ENCODE measurements at regions not wholly inside any gene's neighbourhood (a gene's known extent, or its start where the extent isn't known, plus 50 kb on each side); places are given as distances from the start of the nearest gene placed in this dataset.
A peak's percentile ranks its signal among the peaks of the same experiment; 100 is the strongest.

DNA sequence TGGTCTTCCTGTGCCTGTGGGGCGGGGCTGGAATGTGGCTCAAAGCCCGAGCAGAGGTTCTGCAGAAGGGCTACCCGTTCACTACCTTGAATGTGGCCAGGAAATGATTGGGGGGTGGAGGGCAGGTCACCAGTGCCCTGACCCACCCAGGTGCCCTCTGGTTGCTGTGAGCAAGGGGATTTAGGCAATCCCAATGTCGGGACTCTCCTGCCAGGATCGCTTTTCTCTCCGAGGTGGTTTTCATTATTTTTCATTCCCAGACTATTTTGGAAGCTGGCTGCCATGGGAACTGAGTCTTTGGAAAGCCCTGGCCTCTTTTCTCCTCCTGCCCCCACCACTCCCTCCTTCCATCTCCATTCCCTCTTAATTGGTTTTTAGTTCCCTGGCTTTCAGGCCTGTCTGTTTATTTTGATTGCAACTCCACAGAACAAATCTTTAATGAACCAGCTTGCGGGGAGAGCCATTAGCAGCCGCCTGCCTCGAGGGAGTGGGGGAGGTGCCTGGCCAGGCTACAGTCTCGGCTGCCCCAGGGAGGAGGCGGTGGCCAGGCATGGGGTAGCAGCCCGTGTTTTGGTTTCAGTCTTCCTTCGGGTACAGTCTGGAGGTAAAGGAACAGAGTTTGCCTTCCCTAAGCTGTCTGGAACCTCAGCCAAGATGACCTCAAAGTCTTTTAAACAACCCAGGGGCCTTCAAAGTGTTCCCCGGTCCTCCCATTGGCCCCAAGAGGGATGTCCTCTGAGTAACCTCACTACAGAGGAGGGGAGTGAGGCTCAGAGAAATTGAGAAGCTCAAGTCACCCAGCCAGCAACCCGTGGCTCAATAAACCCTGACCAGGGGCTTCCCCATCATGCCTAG is 114.4 kb upstream of the HAAO start:
- Histone ChIP-seq H3K36me3 (no peaks in the 10 kb centered on the region), H3K9me3 (no peaks in the 10 kb centered on the region), H3K4me1 (peaks cover 0 to 76% of the 10 kb centered on the region in 2 donors), H3K27me3 (no peaks in the 10 kb centered on the region), H3K27ac (peak overlapping the region; percentile 71 to 72), H3K4me3 (peak overlapping the region in 1 of 2 donors; percentile 13)
- DNase-seq (ENCODE audit: low spot score): peak; percentile 73
- TF ChIP-seq CTCF (IDR thresholded peaks at IDR 0.05): no peak

DNA sequence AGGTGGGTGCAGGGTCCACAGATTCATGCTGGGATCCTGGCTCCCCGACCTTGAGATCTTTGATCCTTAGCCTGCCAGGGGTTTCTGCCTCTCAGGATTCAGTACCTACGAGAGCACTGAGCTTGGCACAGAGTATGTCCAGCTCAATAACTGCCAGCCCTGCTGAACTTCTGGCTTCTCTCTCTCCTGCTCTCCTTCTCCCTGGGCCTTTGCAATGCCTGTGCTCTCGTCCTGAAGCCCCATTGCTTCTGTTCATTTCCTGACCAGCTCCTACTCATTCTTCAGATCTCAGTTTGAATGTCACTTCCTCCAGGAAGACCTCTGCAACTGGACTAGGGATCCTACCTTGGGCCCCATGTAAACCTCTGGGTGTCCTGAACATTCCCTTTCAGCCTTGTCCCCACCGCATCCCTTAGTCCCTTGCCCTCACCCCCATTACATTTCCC is 113.8 kb upstream of the HAAO start:
- Histone ChIP-seq H3K27me3 (no peaks in the 10 kb centered on the region), H3K4me1 (peaks cover 0 to 75% of the 10 kb centered on the region in 2 donors), H3K36me3 (no peaks in the 10 kb centered on the region), H3K9me3 (no peaks in the 10 kb centered on the region), H3K4me3 (peak overlapping the region in 1 of 2 donors; percentile 13), H3K27ac (peak overlapping the region; percentile 71 to 72)
- no peak for DNase-seq (ENCODE audit: low spot score)
- no peak for TF ChIP-seq CTCF (IDR thresholded peaks at IDR 0.05)

- H3K4me3 ChIP-seq: no peak overlapping the region
- TF ChIP-seq CTCF (IDR thresholded peaks at IDR 0.05): peak in 1 of 2 donors; percentile 43
- DNase-seq (ENCODE audit: low spot score): no peak
- no peaks in the 10 kb centered on the region for H3K9me3 ChIP-seq
- peaks cover 0 to 73% of the 10 kb centered on the region in 2 donors for H3K4me1 ChIP-seq
- no peaks in the 10 kb centered on the region for H3K27me3 ChIP-seq
- H3K27ac ChIP-seq: peak overlapping the region; percentile 71 to 72
- no peaks in the 10 kb centered on the region for H3K36me3 ChIP-seq
These were observed 113.1 kb upstream of the HAAO start for GRCh38 chr2:42905341-42906110.

- no peaks in the 10 kb centered on the region for H3K9me3 ChIP-seq
- peaks cover 0 to 75% of the 10 kb centered on the region in 2 donors for H3K4me1 ChIP-seq
- H3K27me3 ChIP-seq: no peaks in the 10 kb centered on the region
- TF ChIP-seq CTCF (IDR thresholded peaks at IDR 0.05): no peak
- no peaks in the 10 kb centered on the region for H3K36me3 ChIP-seq
- no peak for DNase-seq (ENCODE audit: low spot score)
- H3K4me3 ChIP-seq: no peak overlapping the region
- H3K27ac ChIP-seq: peak overlapping the region; percentile 41 to 46
These were observed 112.1 kb upstream of the HAAO start for GRCh38 chr2:42904576-42904876.

DNA sequence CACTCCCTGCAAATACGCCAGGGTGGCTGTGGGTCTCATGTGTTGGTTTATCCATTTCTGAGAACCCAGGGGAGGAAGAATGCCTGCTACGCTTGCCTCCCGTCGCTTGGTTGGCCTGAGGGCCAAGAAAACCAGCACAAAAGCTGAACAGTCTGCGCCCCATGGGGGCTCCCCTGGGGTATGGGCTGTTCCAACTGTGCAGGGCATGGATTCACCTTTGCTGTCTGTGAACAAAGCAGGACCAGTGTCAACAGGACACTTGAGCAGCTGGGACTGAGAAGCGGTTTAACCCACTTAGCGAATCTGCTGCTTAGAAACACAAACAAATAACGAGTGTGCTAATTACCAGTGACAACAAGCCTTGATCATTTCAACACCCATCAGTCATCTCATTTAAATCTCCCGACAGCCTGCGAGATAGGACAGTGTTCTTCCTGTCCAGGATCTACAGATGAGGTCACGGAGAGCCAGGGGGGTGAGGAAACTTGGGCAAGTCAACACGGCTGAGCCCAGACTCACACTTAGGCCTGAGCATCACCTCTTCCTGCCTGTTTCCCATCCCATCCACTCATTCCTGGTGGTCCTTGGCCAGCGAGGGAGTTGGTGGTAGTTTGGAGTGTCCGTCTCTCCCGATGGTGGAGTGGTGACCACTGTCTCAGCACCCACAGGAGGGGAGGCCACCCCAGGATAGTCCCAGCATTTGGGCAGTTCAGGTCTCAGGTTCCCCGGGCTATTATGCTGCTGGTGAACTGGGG is 111.6 kb upstream of the HAAO start:
- Histone ChIP-seq H3K36me3 (no peaks in the 10 kb centered on the region), H3K4me1 (peaks cover 0 to 74% of the 10 kb centered on the region in 2 donors), H3K27me3 (no peaks in the 10 kb centered on the region), H3K9me3 (no peaks in the 10 kb centered on the region), H3K27ac (peak overlapping the region; percentile 41 to 46), H3K4me3 (no peak overlapping the region)
- DNase-seq (ENCODE audit: low spot score): peak; percentile 76
- no peak for TF ChIP-seq CTCF (IDR thresholded peaks at IDR 0.05)
